Suppressor macrophage treated with lipopolysaccharide for 4 hours (primary cell): ENCODE measurements at regions not wholly inside any gene's neighbourhood (a gene's known extent, or its start where the extent isn't known, plus 50 kb on each side); places are given as distances from the start of the nearest gene placed in this dataset.

Source experiments
- DNase-seq: peaks from one replicate; pipeline ENCODE4 v3.0.0-alpha.2; 2020

- DNase-seq = no peak
These were observed 355.2 kb downstream of the BMP4 start for GRCh38 chr14:53601409-53601808.

GRCh38 chr14:53599221-53599945 lies 357.2 kb downstream of the BMP4 start:
- DNase-seq = no peak

- DNase-seq = no peak
These were observed 359.6 kb downstream of the BMP4 start for GRCh38 chr14:53596853-53597525.

GRCh38 chr14:53591816-53592215 lies 364.8 kb downstream of the BMP4 start:
- DNase-seq = no peak

- no peak for DNase-seq
These were observed 375.1 kb downstream of the BMP4 start for GRCh38 chr14:53581504-53581903.

GRCh38 chr14:53571641-53572328 lies 384.8 kb downstream of the BMP4 start:
- DNase-seq = no peak

- DNase-seq = no peak
These were observed 385.9 kb downstream of the BMP4 start for GRCh38 chr14:53570411-53571387.

- no peak for DNase-seq
These were observed 387.2 kb downstream of the BMP4 start for GRCh38 chr14:53569446-53569845.

- DNase-seq = no peak
These were observed 389.3 kb downstream of the BMP4 start for GRCh38 chr14:53567236-53567780.

GRCh38 chr14:53564870-53565269 lies 391.8 kb downstream of the BMP4 start:
- DNase-seq = no peak

GRCh38 chr14:53563628-53564027 lies 393.0 kb downstream of the BMP4 start:
- no peak for DNase-seq

- no peak for DNase-seq
These were observed 400.1 kb upstream of the DDHD1 start for GRCh38 chr14:53553221-53553620.

GRCh38 chr14:53551862-53552261 lies 398.7 kb upstream of the DDHD1 start:
- no peak for DNase-seq

GRCh38 chr14:53550776-53551175 lies 397.7 kb upstream of the DDHD1 start:
- DNase-seq = no peak

- no peak for DNase-seq
These were observed 396.8 kb upstream of the DDHD1 start for GRCh38 chr14:53549956-53550355.

- DNase-seq = no peak
These were observed 394.5 kb upstream of the DDHD1 start for GRCh38 chr14:53547593-53547992.

GRCh38 chr14:53545217-53545616 lies 392.1 kb upstream of the DDHD1 start:
- no peak for DNase-seq

GRCh38 chr14:53542732-53543131 lies 389.6 kb upstream of the DDHD1 start:
- DNase-seq = no peak

- no peak for DNase-seq
These were observed 388.3 kb upstream of the DDHD1 start for GRCh38 chr14:53541411-53541810.

GRCh38 chr14:53539489-53540126 lies 386.5 kb upstream of the DDHD1 start:
- peak; percentile 59 for DNase-seq

GRCh38 chr14:53538316-53538881 lies 385.3 kb upstream of the DDHD1 start:
- DNase-seq = no peak
